H9 (cell line): ENCODE measurements at regions not wholly inside any gene's neighbourhood (a gene's known extent, or its start where the extent isn't known, plus 50 kb on each side); places are given as distances from the start of the nearest gene placed in this dataset.

Source experiments
- DNase-seq: peaks from one replicate; pipeline ENCODE4 v3.0.0-alpha.2; 2017
- H2AFZ ChIP-seq: one replicate; pipeline ENCODE4 v1.6.1; 2013; ENCODE audit warnings: mild to moderate bottlenecking, low read length, control low read depth, moderate library complexity
- H2AK5ac ChIP-seq: 2 replicates; pipeline ENCODE4 v1.6.1; 2013; ENCODE audit warnings: low read length, control low read depth, mixed read lengths; ENCODE audit not compliant: insufficient read length
- H2BK120ac ChIP-seq: one replicate; pipeline ENCODE4 v1.6.1; 2013; ENCODE audit warnings: low read depth, mild to moderate bottlenecking, low read length, control low read depth, inconsistent platforms; ENCODE audit not compliant: poor library complexity, severe bottlenecking
- H2BK12ac ChIP-seq: 2 replicates; pipeline ENCODE4 v1.6.1; 2013; ENCODE audit warnings: low read length, control low read depth, mixed read lengths, low read depth; ENCODE audit not compliant: insufficient read length
- H2BK15ac ChIP-seq: 2 replicates; pipeline ENCODE4 v1.6.1; 2013; ENCODE audit warnings: low read depth, low read length, control low read depth
- H2BK20ac ChIP-seq: one replicate; pipeline ENCODE4 v1.6.1; 2013; ENCODE audit warnings: low read depth, mild to moderate bottlenecking, low read length, control low read depth, inconsistent platforms; ENCODE audit not compliant: poor library complexity, severe bottlenecking
- H2BK5ac ChIP-seq: 2 replicates; pipeline ENCODE4 v1.6.1; 2013; ENCODE audit warnings: low read length, control low read depth, mixed read lengths; ENCODE audit not compliant: insufficient read length
- H3K14ac ChIP-seq: 2 replicates; pipeline ENCODE4 v1.6.1; 2013; ENCODE audit warnings: low read length, control low read depth; ENCODE audit not compliant: insufficient read depth
- H3K18ac ChIP-seq: 2 replicates; pipeline ENCODE4 v1.6.1; 2013; ENCODE audit warnings: low read depth, mild to moderate bottlenecking, mixed read lengths, low read length, control low read depth; ENCODE audit not compliant: insufficient read length
- H3K23ac ChIP-seq: 2 replicates; pipeline ENCODE4 v1.6.1; 2013; ENCODE audit warnings: low read length, control low read depth, mixed read lengths, low read depth; ENCODE audit not compliant: insufficient read length
- H3K23me2 ChIP-seq: 2 replicates; pipeline ENCODE4 v1.6.1; 2013; ENCODE audit warnings: low read depth, mild to moderate bottlenecking, mixed read lengths, low read length, control low read depth; ENCODE audit not compliant: insufficient read length, poor library complexity, severe bottlenecking
- H3K27ac ChIP-seq: 2 replicates; pipeline ENCODE4 v1.5.1; 2013; ENCODE audit warnings: low read length, control low read depth, mixed read lengths, low read depth; ENCODE audit not compliant: insufficient read length
- H3K27me3 ChIP-seq: 2 replicates; pipeline ENCODE4 v1.6.1; 2013; ENCODE audit warnings: low read length, control low read depth, inconsistent platforms; ENCODE audit not compliant: insufficient read depth
- H3K4ac ChIP-seq: 2 replicates; pipeline ENCODE4 v1.6.1; 2013; ENCODE audit warnings: low read depth, mild to moderate bottlenecking, control low read depth, inconsistent platforms, low read length, moderate library complexity
- H3K4me1 ChIP-seq: 2 replicates; pipeline ENCODE4 v1.6.1; 2013; ENCODE audit warnings: low read length, control low read depth, inconsistent platforms; ENCODE audit not compliant: insufficient read depth
- H3K4me2 ChIP-seq: 2 replicates; pipeline ENCODE4 v1.6.1; 2013; ENCODE audit warnings: low read length, control low read depth, mixed read lengths; ENCODE audit not compliant: insufficient read length, insufficient read depth
- H3K56ac ChIP-seq: 2 replicates; pipeline ENCODE4 v1.6.1; 2013; ENCODE audit warnings: low read depth, mild to moderate bottlenecking, mixed read lengths, low read length, control low read depth; ENCODE audit not compliant: insufficient read length
- H3K79me1 ChIP-seq: 2 replicates; pipeline ENCODE4 v1.6.1; 2013; ENCODE audit warnings: low read depth, mild to moderate bottlenecking, moderate library complexity, low read length, control low read depth, inconsistent platforms; ENCODE audit not compliant: insufficient read depth, poor library complexity, severe bottlenecking
- H3K79me2 ChIP-seq: 2 replicates; pipeline ENCODE4 v1.6.1; 2013; ENCODE audit warnings: low read length, control low read depth, inconsistent platforms; ENCODE audit not compliant: insufficient read depth
- H3K9ac ChIP-seq: 2 replicates; pipeline ENCODE4 v1.6.1; 2013; ENCODE audit warnings: low read length, control low read depth, mixed read lengths; ENCODE audit not compliant: insufficient read length; ENCODE audit errors: extremely low read depth
- H3K9me3 ChIP-seq: one replicate; pipeline ENCODE4 v1.6.1; 2013; ENCODE audit warnings: low read depth, low read length, inconsistent platforms; ENCODE audit not compliant: control insufficient read depth
- H3T11ph ChIP-seq: one replicate; pipeline ENCODE4 v1.6.1; 2013; ENCODE audit warnings: mild to moderate bottlenecking, low read length, control low read depth, inconsistent platforms
- H4K20me1 ChIP-seq: one replicate; pipeline ENCODE4 v1.6.1; 2013; ENCODE audit not compliant: control insufficient read depth, insufficient read length, insufficient read depth
- H4K5ac ChIP-seq: 2 replicates; pipeline ENCODE4 v1.6.1; 2013; ENCODE audit warnings: low read depth, mild to moderate bottlenecking, mixed read lengths, low read length, control low read depth; ENCODE audit not compliant: insufficient read length
- H4K8ac ChIP-seq: replicated peaks from 2 replicates; pipeline ENCODE4 v1.6.1; 2013; ENCODE audit warnings: low read length, control low read depth, mixed read lengths, low read depth; ENCODE audit not compliant: insufficient read length
- H4K91ac ChIP-seq: 2 replicates; pipeline ENCODE4 v1.6.1; 2013; ENCODE audit warnings: low read depth, mild to moderate bottlenecking, moderate library complexity, mixed read lengths, low read length, control low read depth; ENCODE audit not compliant: insufficient read length
- H3K27ac Mint-ChIP-seq, 3 experiments: 2 replicates in 2 of 3; 3 replicates in 1 of 3; pipeline ENCODE4 v1.8.0; 2020 to 2021; ENCODE audit warnings: mixed read lengths in 3 of 3, mild to moderate bottlenecking in 1 of 3, moderate library complexity in 1 of 3
- H3K27me3 Mint-ChIP-seq: 2 replicates; pipeline ENCODE4 v1.8.0; 2021; ENCODE audit warnings: low read depth, mild to moderate bottlenecking, moderate library complexity, mixed read lengths
- H3K36me3 Mint-ChIP-seq, 3 experiments: 2 replicates in 2 of 3; 3 replicates in 1 of 3; pipeline ENCODE4 v1.8.0; 2020 to 2021; ENCODE audit warnings: low read depth in 3 of 3, mixed read lengths in 3 of 3; ENCODE audit not compliant: insufficient read depth in 1 of 3
- H3K4me1 Mint-ChIP-seq, 2 experiments: 2 replicates each; pipeline ENCODE4 v1.8.0; 2020; ENCODE audit warnings: mixed read lengths in 2 of 2
- H3K4me3 Mint-ChIP-seq, 2 experiments: 2 replicates in 1 of 2; 3 replicates in 1 of 2; pipeline ENCODE4 v1.8.0; 2020 to 2021; ENCODE audit warnings: mild to moderate bottlenecking in 2 of 2, mixed read lengths in 2 of 2, moderate library complexity in 1 of 2
- H3K9me3 Mint-ChIP-seq, 2 experiments: 2 replicates in 1 of 2; 3 replicates in 1 of 2; pipeline ENCODE4 v1.8.0; 2020; ENCODE audit warnings: mild to moderate bottlenecking in 2 of 2, mixed read lengths in 2 of 2, moderate library complexity in 1 of 2
- WGBS: extraction: QIAGEN DNeasy Blood & Tissue Kit; methylation state at CpG from one replicate; pipeline ENCODE4 v1.1.7; 2013; ENCODE audit warnings: missing lambda C conversion rate, low lambda C conversion rate, mixed read lengths; ENCODE audit not compliant: insufficient read length; ENCODE audit errors: extremely low coverage; 5-methylcytosine and 5-hydroxymethylcytosine counted together
- TF ChIP-seq, protein P1 (sequence below): fragments of 200-600 bp; sonication (generic); conservative IDR thresholded peaks from 3 replicates; pipeline ENCODE4 v1.8.0; 2021; ENCODE audit warnings: antibody characterized with exemption, mild to moderate bottlenecking

DNA sequence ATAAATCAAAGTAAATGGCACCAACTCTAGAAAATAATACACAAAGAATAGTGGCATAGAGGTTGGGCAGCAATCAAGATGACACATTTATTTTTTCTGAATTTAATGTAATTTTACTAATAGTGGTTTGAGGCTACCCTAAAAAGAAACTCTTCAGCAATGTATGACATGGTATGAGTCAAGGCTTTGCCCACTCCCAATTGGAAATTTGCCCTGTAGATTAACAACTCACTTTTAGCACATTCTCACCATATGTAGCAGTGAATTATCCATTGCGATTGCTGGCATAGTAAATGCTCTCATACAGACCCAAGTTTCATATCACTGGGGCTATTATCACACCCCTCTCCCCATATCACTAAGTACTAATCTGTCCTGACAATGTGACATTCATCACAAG is 832.1 kb upstream of the ZNF608 start:
- no peak overlapping the region for H3T11ph ChIP-seq
- peaks cover 27 to 32% of the 10 kb centered on the region in 2 experiments for H3K4me1 Mint-ChIP-seq
- no peak overlapping the region for H3K4me2 ChIP-seq
- peaks cover 2 to 5% of the 10 kb centered on the region in 2 experiments; a peak in 3 of 5 replicates for H3K9me3 Mint-ChIP-seq
- H3K27me3 ChIP-seq: no peaks in the 10 kb centered on the region
- no peak overlapping the region for H3K56ac ChIP-seq
- no peak overlapping the region for H4K5ac ChIP-seq
- no peaks in the 10 kb centered on the region for H4K20me1 ChIP-seq
- no peak overlapping the region for H3K23ac ChIP-seq
- H3K27ac ChIP-seq: no peak overlapping the region
- H3K23me2 ChIP-seq: no peaks in the 10 kb centered on the region
- no CpG with 5 or more reads among the region's 1 CpG for WGBS
- no peaks in the 10 kb centered on the region; the same call in 1 of the 2 replicates for H3K4me1 ChIP-seq
- no peaks in the 10 kb centered on the region for H3K27me3 Mint-ChIP-seq
- no peak overlapping the region for H2BK20ac ChIP-seq
- H3K79me2 ChIP-seq: no peaks in the 10 kb centered on the region
- no peak overlapping the region for H2BK12ac ChIP-seq
- no peak overlapping the region for H2AFZ ChIP-seq
- no peak overlapping the region for H2BK5ac ChIP-seq
- H3K9ac ChIP-seq: no peak overlapping the region
- no peak overlapping the region for H3K4ac ChIP-seq
- no peak overlapping the region for H2AK5ac ChIP-seq
- DNase-seq: no peak
- no peak overlapping the region for H3K14ac ChIP-seq
- peaks cover 0 to 14% (median 2%) of the 10 kb centered on the region in 3 experiments; a peak in 3 of 7 replicates for H3K36me3 Mint-ChIP-seq
- TF ChIP-seq, protein P1, sequence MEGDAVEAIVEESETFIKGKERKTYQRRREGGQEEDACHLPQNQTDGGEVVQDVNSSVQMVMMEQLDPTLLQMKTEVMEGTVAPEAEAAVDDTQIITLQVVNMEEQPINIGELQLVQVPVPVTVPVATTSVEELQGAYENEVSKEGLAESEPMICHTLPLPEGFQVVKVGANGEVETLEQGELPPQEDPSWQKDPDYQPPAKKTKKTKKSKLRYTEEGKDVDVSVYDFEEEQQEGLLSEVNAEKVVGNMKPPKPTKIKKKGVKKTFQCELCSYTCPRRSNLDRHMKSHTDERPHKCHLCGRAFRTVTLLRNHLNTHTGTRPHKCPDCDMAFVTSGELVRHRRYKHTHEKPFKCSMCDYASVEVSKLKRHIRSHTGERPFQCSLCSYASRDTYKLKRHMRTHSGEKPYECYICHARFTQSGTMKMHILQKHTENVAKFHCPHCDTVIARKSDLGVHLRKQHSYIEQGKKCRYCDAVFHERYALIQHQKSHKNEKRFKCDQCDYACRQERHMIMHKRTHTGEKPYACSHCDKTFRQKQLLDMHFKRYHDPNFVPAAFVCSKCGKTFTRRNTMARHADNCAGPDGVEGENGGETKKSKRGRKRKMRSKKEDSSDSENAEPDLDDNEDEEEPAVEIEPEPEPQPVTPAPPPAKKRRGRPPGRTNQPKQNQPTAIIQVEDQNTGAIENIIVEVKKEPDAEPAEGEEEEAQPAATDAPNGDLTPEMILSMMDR: no peak
- H3K18ac ChIP-seq: no peak overlapping the region
- H2BK15ac ChIP-seq: no peak overlapping the region
- no peak overlapping the region for H3K4me3 Mint-ChIP-seq
- H3K9me3 ChIP-seq: peaks cover 9% of the 10 kb centered on the region
- H3K27ac Mint-ChIP-seq: no peak overlapping the region
- H2BK120ac ChIP-seq: no peak overlapping the region
- no peaks in the 10 kb centered on the region for H3K79me1 ChIP-seq
- no peak overlapping the region for H4K91ac ChIP-seq
- H4K8ac ChIP-seq: no peak overlapping the region
